Activated T-cell treated with anti-CD3 and anti-CD28 coated beads, Interleukin-2, amount 50 U/mL, for 72 hours (primary cell): ENCODE measurements at regions not wholly inside any gene's neighbourhood (a gene's known extent, or its start where the extent isn't known, plus 50 kb on each side); places are given as distances from the start of the nearest gene placed in this dataset.

Experiments used
- ATAC-seq, 2 donors: fragments of 150-1000 bp; cut with Tn5 transposase; replicated peaks in 1 of 2; 2 replicates each; pipeline ENCODE4 v1.10.0; 2021; ENCODE audit warnings: moderate library complexity in 2 of 2, mild to moderate bottlenecking in 1 of 2
- DNase-seq, 2 donors: peaks; one replicate each; pipeline ENCODE4 v3.0.0; 2021 to 2022; ENCODE audit warnings: mixed read lengths in 1 of 2
- H3K27ac Mint-ChIP-seq: one replicate; pipeline ENCODE4 v1.8.0; 2022; ENCODE audit warnings: mild to moderate bottlenecking, moderate library complexity, mixed read lengths
- H3K27me3 Mint-ChIP-seq: one replicate; pipeline ENCODE4 v1.8.0; 2022; ENCODE audit warnings: low read depth, mixed read lengths
- H3K36me3 Mint-ChIP-seq, 2 donors: one replicate each; pipeline ENCODE4 v1.8.0; 2022; ENCODE audit warnings: mixed read lengths in 2 of 2, mild to moderate bottlenecking in 1 of 2; ENCODE audit not compliant: insufficient read depth in 2 of 2
- H3K4me1 Mint-ChIP-seq: one replicate; pipeline ENCODE4 v1.8.0; 2022; ENCODE audit warnings: low read depth, mixed read lengths
- H3K4me3 Mint-ChIP-seq, 2 donors: one replicate each; pipeline ENCODE4 v1.8.0; 2022; ENCODE audit warnings: mild to moderate bottlenecking in 2 of 2, mixed read lengths in 2 of 2, moderate library complexity in 2 of 2
- H3K9me3 Mint-ChIP-seq, 2 donors: one replicate each; pipeline ENCODE4 v1.8.0; 2022; ENCODE audit warnings: mixed read lengths in 2 of 2

GRCh38 chr5:167479779-167480178, 811.7 kb upstream of the WWC1 start:
- H3K4me1 Mint-ChIP-seq: no peaks in the 10 kb centered on the region
- no peaks in the 10 kb centered on the region for H3K27me3 Mint-ChIP-seq
- ATAC-seq (no peak), DNase-seq (no peak)
- peaks cover 6% of the 10 kb centered on the region in 2 donors for H3K9me3 Mint-ChIP-seq
- no peak overlapping the region for H3K4me3 Mint-ChIP-seq
- no peak overlapping the region for H3K27ac Mint-ChIP-seq
- no peaks in the 10 kb centered on the region for H3K36me3 Mint-ChIP-seq

GRCh38 chr5:167481345-167481744, 810.1 kb upstream of the WWC1 start:
- Mint-ChIP-seq H3K27ac (no peak overlapping the region), H3K9me3 (peaks cover 6% of the 10 kb centered on the region in 2 donors), H3K4me1 (no peaks in the 10 kb centered on the region), H3K27me3 (no peaks in the 10 kb centered on the region), H3K4me3 (no peak overlapping the region), H3K36me3 (no peaks in the 10 kb centered on the region)
- ATAC-seq (no peak), DNase-seq (no peak)

- Mint-ChIP-seq H3K4me3 (no peak overlapping the region), H3K36me3 (no peaks in the 10 kb centered on the region), H3K27me3 (no peaks in the 10 kb centered on the region), H3K9me3 (peaks cover 5 to 6% of the 10 kb centered on the region in 2 donors), H3K4me1 (no peaks in the 10 kb centered on the region), H3K27ac (no peak overlapping the region)
- no peak for DNase-seq
- no peak for ATAC-seq
These were observed 808.9 kb upstream of the WWC1 start for GRCh38 chr5:167482555-167482954.

GRCh38 chr5:167485061-167485774, 806.2 kb upstream of the WWC1 start:
- Mint-ChIP-seq H3K27me3 (no peaks in the 10 kb centered on the region), H3K27ac (no peak overlapping the region), H3K4me3 (no peak overlapping the region), H3K36me3 (peaks cover 0 to 1% of the 10 kb centered on the region in 2 donors), H3K4me1 (peaks cover 9% of the 10 kb centered on the region), H3K9me3 (peaks cover 7% of the 10 kb centered on the region in 2 donors)
- DNase-seq (no peak), ATAC-seq (no peak)

- Mint-ChIP-seq H3K27me3 (no peaks in the 10 kb centered on the region), H3K4me3 (no peak overlapping the region), H3K4me1 (peaks cover 9% of the 10 kb centered on the region), H3K36me3 (peaks cover 0 to 1% of the 10 kb centered on the region in 2 donors), H3K27ac (no peak overlapping the region), H3K9me3 (peaks cover 6 to 8% of the 10 kb centered on the region in 2 donors)
- ATAC-seq: no peak
- DNase-seq: no peak
These were observed 803.1 kb upstream of the WWC1 start for GRCh38 chr5:167488371-167488770.

- Mint-ChIP-seq H3K4me1 (peaks cover 9% of the 10 kb centered on the region), H3K27me3 (no peaks in the 10 kb centered on the region), H3K4me3 (no peak overlapping the region), H3K27ac (no peak overlapping the region), H3K36me3 (peaks cover 0 to 1% of the 10 kb centered on the region in 2 donors), H3K9me3 (peaks cover 12 to 13% of the 10 kb centered on the region in 2 donors)
- no peak for DNase-seq
- ATAC-seq: peak; percentile 41 to 51
These were observed 802.2 kb upstream of the WWC1 start for GRCh38 chr5:167489202-167489601.

- peaks cover 5 to 8% of the 10 kb centered on the region in 2 donors for H3K9me3 Mint-ChIP-seq
- H3K4me1 Mint-ChIP-seq: no peaks in the 10 kb centered on the region
- no peaks in the 10 kb centered on the region for H3K27me3 Mint-ChIP-seq
- no peaks in the 10 kb centered on the region for H3K36me3 Mint-ChIP-seq
- no peak for DNase-seq
- H3K27ac Mint-ChIP-seq: no peak overlapping the region
- no peak overlapping the region for H3K4me3 Mint-ChIP-seq
- no peak for ATAC-seq
These were observed 787.3 kb upstream of the WWC1 start for GRCh38 chr5:167503926-167504720.

- no peak for ATAC-seq
- Mint-ChIP-seq H3K4me3 (no peak overlapping the region), H3K9me3 (peaks cover 0 to 2% of the 10 kb centered on the region in 2 donors), H3K27me3 (no peaks in the 10 kb centered on the region), H3K27ac (no peak overlapping the region), H3K4me1 (no peaks in the 10 kb centered on the region), H3K36me3 (no peaks in the 10 kb centered on the region)
- no peak for DNase-seq
These were observed 783.8 kb upstream of the WWC1 start for GRCh38 chr5:167507463-167508233.

GRCh38 chr5:167509076-167509475, 782.4 kb upstream of the WWC1 start:
- no peak for DNase-seq
- Mint-ChIP-seq H3K36me3 (no peaks in the 10 kb centered on the region), H3K9me3 (no peaks in the 10 kb centered on the region), H3K27me3 (no peaks in the 10 kb centered on the region), H3K4me3 (no peak overlapping the region), H3K4me1 (no peaks in the 10 kb centered on the region), H3K27ac (no peak overlapping the region)
- no peak for ATAC-seq

- H3K4me1 Mint-ChIP-seq: no peaks in the 10 kb centered on the region
- H3K36me3 Mint-ChIP-seq: no peaks in the 10 kb centered on the region
- H3K4me3 Mint-ChIP-seq: no peak overlapping the region
- no peak for DNase-seq
- H3K27me3 Mint-ChIP-seq: no peaks in the 10 kb centered on the region
- H3K27ac Mint-ChIP-seq: no peak overlapping the region
- no peaks in the 10 kb centered on the region for H3K9me3 Mint-ChIP-seq
- no peak for ATAC-seq
These were observed 780.2 kb upstream of the WWC1 start for GRCh38 chr5:167511276-167511675.

GRCh38 chr5:167512111-167512510, 779.3 kb upstream of the WWC1 start:
- no peaks in the 10 kb centered on the region for H3K36me3 Mint-ChIP-seq
- H3K4me1 Mint-ChIP-seq: no peaks in the 10 kb centered on the region
- H3K9me3 Mint-ChIP-seq: no peaks in the 10 kb centered on the region
- no peak overlapping the region for H3K27ac Mint-ChIP-seq
- DNase-seq: no peak
- H3K4me3 Mint-ChIP-seq: no peak overlapping the region
- no peaks in the 10 kb centered on the region for H3K27me3 Mint-ChIP-seq
- ATAC-seq: no peak

GRCh38 chr5:167513381-167513780, 778.1 kb upstream of the WWC1 start:
- H3K27ac Mint-ChIP-seq: no peak overlapping the region
- ATAC-seq: no peak
- no peaks in the 10 kb centered on the region for H3K4me1 Mint-ChIP-seq

GRCh38 chr5:167514461-167514860, 777.0 kb upstream of the WWC1 start:
- no peaks in the 10 kb centered on the region for H3K27me3 Mint-ChIP-seq
- H3K36me3 Mint-ChIP-seq: no peaks in the 10 kb centered on the region
- H3K27ac Mint-ChIP-seq: no peak overlapping the region
- ATAC-seq (no peak), DNase-seq (no peak)
- peaks cover 0 to 2% of the 10 kb centered on the region in 2 donors for H3K9me3 Mint-ChIP-seq
- no peak overlapping the region for H3K4me3 Mint-ChIP-seq
- H3K4me1 Mint-ChIP-seq: no peaks in the 10 kb centered on the region

More at GRCh38 chr5:167513381-167513780, 778.1 kb upstream of the WWC1 start:
- Mint-ChIP-seq H3K36me3 (no peaks in the 10 kb centered on the region), H3K4me3 (no peak overlapping the region), H3K27me3 (no peaks in the 10 kb centered on the region), H3K9me3 (peaks cover 0 to 2% of the 10 kb centered on the region in 2 donors)
- no peak for DNase-seq
